ENCODE measurements at regions not wholly inside any gene's neighbourhood (a gene's known extent, or its start where the extent isn't known, plus 50 kb on each side); places are given as distances from the start of the nearest gene placed in this dataset.

DNA sequence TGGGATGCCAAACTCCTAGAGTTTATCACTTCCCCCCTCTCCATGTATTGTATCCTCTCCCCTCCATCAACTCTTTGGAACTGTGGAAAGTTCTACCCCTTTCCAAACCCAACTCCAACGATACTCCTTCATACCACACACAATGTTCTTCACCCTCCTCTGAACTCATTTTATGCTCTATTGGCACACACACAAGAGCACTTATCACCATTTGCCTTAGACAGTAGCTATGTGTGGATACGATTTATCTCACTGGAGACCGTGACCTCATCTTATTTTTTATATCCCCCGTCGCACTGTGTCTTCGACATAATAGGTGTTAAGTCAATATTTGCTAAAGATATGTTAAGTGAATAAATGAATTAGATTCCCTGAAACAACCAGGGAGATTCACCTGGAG, 316.5 kb upstream of the PROK2 start:
- H3K27ac ChIP-seq, result no peak overlapping the region

DNA sequence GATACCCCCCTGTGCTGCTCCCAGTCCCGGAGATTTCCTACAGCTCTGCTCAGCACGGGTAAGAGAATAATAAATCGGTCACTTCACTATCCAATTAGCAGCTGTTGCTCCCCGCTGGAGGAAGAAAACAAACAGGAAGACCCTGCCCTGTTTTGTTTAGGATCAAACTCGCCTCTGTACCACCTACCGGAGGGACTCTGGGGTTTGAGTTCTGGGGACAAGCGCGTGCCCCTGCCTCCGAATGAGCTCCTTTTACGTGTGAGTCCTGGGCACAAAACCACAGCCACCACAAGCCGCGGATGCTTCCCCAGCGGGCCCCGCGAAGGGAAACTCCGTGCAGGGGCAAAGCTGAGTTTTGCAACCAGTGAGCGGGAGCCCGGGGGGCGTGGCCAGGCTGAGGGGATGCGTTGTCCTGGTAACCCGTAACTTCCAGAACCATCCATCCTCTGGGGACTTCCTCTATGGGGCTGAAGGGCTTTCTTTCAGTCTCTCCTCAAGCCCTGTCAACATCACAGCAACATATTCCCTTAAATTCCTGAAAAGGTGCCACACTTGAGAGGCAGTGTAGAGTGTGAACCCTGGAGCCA, 315.7 kb upstream of the PROK2 start:
- H3K27ac ChIP-seq, result no peak overlapping the region
- TF ChIP-seq ZFX (IDR thresholded peaks at IDR 0.05; ENCODE audit: borderline replicate concordance), result no peak
- TF ChIP-seq, protein P1, sequence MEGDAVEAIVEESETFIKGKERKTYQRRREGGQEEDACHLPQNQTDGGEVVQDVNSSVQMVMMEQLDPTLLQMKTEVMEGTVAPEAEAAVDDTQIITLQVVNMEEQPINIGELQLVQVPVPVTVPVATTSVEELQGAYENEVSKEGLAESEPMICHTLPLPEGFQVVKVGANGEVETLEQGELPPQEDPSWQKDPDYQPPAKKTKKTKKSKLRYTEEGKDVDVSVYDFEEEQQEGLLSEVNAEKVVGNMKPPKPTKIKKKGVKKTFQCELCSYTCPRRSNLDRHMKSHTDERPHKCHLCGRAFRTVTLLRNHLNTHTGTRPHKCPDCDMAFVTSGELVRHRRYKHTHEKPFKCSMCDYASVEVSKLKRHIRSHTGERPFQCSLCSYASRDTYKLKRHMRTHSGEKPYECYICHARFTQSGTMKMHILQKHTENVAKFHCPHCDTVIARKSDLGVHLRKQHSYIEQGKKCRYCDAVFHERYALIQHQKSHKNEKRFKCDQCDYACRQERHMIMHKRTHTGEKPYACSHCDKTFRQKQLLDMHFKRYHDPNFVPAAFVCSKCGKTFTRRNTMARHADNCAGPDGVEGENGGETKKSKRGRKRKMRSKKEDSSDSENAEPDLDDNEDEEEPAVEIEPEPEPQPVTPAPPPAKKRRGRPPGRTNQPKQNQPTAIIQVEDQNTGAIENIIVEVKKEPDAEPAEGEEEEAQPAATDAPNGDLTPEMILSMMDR (IDR thresholded peaks at IDR 0.05), result no peak

More for the DNA sequence above, 316.5 kb upstream of the PROK2 start:
- no peak for TF ChIP-seq ZFX (IDR thresholded peaks at IDR 0.05; ENCODE audit: borderline replicate concordance)
- TF ChIP-seq, protein P1 (IDR thresholded peaks at IDR 0.05), result no peak

DNA sequence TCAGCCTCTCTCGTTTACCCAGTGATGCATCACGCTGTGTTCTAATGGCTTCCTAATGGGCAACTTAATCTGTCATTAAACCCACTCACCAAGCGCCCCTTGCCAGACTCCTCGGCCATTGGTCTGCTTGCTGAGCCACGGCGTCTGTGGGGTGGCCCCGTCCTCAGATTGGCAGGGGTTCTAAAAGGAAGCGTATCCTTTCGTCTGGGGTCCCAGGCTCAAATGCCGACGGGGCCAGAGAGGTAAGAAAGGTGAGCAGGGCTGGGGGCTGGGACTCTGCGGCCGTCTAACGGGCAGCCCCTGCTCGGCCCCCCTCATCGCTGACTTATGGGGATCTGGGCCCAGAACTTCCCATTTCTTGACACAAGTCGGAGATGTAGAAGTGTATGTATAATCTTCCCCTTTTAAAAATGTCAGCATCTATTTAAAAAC, 315.1 kb upstream of the PROK2 start:
- TF ChIP-seq ZFX (IDR thresholded peaks at IDR 0.05; ENCODE audit: borderline replicate concordance), result no peak
- TF ChIP-seq, protein P1 (IDR thresholded peaks at IDR 0.05), result no peak
- no peak overlapping the region for H3K27ac ChIP-seq

DNA sequence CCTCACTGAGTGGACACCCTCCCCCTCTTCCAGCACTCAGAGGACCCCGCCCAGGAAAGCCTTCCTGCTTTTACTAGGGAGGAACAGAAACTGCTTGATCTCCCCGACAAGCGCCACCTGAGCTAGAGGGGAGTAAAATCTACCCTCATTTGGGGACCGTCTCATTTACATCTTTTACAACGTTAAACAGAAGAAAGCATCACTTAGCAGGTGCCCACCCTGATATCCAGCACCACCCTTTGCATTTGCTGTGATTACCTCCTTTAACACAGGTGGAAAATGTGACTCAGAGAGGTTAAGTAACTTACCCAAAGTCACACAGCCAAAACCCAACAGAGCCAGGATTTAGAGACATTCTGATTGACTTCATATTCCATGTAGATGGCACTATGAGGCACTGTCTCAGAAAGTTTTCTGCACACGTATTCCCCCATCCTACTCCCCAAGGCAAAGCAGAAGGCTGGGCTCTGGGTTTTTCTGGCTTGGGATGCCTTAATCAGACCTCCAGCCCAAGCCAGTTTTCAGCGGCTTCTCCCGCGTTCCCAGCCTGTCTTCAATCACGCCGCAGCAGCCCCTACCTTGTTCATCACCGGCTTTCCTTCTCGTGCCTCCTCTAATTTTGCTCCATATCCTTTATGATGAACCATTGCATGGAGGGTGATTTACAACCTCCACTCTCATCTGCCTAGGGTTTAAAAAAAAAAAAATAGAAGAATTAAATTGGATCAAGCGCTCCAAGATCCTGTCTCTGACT, 314.6 kb upstream of the PROK2 start:
- TF ChIP-seq ZFX (IDR thresholded peaks at IDR 0.05; ENCODE audit: borderline replicate concordance), result no peak
- TF ChIP-seq, protein P1 (IDR thresholded peaks at IDR 0.05), result no peak
- no peak overlapping the region for H3K27ac ChIP-seq

DNA sequence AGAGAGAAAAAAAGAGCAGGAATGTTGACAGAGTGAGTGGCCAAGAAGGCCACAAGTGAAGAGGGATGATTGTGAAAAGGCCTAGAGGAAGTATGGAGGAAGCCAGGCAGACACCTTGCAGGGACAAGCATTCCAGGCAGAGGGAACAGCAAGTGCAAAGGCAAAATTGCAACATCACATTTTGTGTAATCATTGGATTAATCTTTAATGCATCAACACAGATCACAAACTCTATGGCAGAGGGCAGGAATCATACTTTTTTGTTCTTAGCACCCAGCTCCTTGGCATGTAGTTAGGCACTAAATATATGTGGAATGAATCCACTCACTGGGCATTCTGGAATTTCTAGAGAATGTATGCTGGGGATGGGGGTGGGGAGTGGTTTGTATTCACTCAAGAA, 312.1 kb upstream of the PROK2 start:
- H3K27ac ChIP-seq, result no peak overlapping the region
- TF ChIP-seq ZFX (IDR thresholded peaks at IDR 0.05; ENCODE audit: borderline replicate concordance), result no peak
- TF ChIP-seq, protein P1 (IDR thresholded peaks at IDR 0.05), result no peak

DNA sequence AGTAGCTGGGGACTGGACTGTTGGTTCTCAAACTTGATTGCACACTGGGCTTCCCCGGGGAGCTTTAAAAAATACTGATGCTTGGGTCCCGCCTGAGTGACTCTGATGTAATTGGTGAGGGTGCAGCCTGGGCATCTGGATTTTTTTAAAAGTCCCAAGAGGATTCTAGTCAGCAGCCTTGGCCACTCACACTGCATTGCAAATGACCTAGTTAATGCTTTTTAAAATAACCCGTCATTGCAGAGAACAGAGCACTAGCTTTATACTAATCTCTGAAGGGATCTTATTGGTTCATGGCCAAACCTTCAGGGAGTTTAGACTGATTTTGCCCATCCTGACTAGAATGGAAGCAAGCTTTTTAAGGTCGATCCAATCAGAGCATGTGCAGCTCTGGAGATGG, 310.6 kb upstream of the PROK2 start:
- H3K27ac ChIP-seq, result no peak overlapping the region
- TF ChIP-seq, protein P1 (IDR thresholded peaks at IDR 0.05), result no peak
- TF ChIP-seq ZFX (IDR thresholded peaks at IDR 0.05; ENCODE audit: borderline replicate concordance), result no peak

DNA sequence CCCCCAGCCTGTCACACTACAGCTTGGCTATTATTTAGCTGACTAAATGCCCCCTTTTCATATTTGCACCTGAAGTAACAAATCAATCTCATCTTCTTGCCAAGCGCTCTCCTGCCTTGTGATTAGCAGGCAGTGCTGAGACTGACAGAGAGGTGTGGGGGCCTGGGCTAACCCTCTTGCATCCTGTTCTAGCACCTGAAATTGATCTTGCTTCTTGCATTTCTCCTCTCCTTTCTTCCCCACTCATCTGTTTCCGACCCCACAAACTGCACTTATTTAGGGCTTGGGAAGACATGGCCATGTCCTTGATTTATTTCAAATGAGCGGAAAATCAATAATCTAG, 309.0 kb upstream of the PROK2 start:
- TF ChIP-seq ZFX (IDR thresholded peaks at IDR 0.05; ENCODE audit: borderline replicate concordance), result no peak
- TF ChIP-seq, protein P1 (IDR thresholded peaks at IDR 0.05), result no peak
- no peak overlapping the region for H3K27ac ChIP-seq
